ENCODE measurements at regions not wholly inside any gene's neighbourhood (a gene's known extent, or its start where the extent isn't known, plus 50 kb on each side); places are given as distances from the start of the nearest gene placed in this dataset.

DNA sequence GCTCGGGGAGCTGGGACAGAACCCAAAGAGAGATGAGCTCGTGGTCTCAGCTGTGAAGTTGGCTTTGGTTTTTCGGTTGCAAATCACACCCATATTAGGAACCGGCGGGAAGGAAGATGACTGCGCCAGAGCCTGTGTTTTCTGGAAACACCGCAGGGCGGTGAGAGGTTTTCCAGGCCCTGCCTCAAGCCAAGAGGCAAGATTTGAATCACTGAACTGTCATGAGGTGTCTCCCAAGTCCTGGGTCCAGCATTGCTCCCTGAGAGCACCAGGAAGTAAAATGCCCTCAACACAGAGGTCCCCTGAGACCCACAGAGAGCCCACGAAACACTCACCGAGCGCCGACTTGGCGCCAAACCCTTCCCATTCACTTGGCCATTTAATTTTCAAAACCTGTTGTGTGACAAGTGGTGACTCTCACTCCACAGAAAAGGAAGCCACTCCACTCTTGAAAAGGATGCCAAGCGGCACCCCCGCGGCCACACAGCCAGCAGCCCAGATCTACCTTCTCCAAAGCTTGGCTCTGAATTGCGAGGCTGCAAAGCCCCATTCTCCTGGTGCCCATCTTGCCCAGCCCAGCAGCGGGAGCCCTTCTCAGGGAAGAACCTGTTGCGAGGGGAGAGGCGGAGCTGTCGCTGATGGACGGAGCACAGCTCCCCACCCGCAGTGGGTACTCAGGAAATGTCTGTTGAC, 99.0 kb upstream of the RUNX3 start:
- POLR2A ChIA-PET: interaction anchor here (0.9 to 1.5 kb wide), 4 partner anchors 62 to 78 kb away, joined by 3 to 5 read pairs (median 4); no protein-coding TSS in a partner anchor
- no peak for DNase-seq (ENCODE audit: extremely low spot score)
- CTCF ChIA-PET: interaction anchor here (1.1 to 2.2 kb wide), 6 partner anchors 9 to 102 kb away, joined by 3 to 12 read pairs (median 3); no protein-coding TSS in a partner anchor
- TF ChIP-seq, protein P1, sequence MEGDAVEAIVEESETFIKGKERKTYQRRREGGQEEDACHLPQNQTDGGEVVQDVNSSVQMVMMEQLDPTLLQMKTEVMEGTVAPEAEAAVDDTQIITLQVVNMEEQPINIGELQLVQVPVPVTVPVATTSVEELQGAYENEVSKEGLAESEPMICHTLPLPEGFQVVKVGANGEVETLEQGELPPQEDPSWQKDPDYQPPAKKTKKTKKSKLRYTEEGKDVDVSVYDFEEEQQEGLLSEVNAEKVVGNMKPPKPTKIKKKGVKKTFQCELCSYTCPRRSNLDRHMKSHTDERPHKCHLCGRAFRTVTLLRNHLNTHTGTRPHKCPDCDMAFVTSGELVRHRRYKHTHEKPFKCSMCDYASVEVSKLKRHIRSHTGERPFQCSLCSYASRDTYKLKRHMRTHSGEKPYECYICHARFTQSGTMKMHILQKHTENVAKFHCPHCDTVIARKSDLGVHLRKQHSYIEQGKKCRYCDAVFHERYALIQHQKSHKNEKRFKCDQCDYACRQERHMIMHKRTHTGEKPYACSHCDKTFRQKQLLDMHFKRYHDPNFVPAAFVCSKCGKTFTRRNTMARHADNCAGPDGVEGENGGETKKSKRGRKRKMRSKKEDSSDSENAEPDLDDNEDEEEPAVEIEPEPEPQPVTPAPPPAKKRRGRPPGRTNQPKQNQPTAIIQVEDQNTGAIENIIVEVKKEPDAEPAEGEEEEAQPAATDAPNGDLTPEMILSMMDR (IDR thresholded peaks at IDR 0.05; ENCODE audit: control extremely low read depth, extremely low read depth, low read depth, missing control alignments): peak; percentile 9

DNA sequence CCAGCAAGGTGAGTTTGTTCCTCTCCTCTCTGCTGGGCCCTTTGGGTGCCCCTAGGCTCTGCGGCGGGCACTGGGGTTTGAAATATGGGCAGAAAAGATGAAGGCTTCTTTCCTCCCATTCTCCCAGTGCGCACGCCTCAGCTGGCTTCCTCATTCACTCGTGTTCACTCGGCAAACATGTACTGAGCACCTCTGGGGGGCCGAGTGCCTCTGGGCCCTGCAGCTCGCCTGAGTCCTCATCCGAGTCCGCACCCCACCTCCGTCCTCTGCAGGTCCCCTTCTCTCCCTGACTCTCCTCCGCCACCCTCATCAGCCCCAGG, 98.5 kb upstream of the RUNX3 start:
- TF ChIP-seq, protein P1 (IDR thresholded peaks at IDR 0.05; ENCODE audit: control extremely low read depth, extremely low read depth, low read depth, missing control alignments): no peak
- CTCF ChIA-PET: interaction anchor here (1.1 to 2.2 kb wide), 5 partner anchors 9 to 102 kb away, joined by 3 to 12 read pairs (median 3); no protein-coding TSS in a partner anchor
- POLR2A ChIA-PET: interaction anchor here (0.6 to 1.5 kb wide), 4 partner anchors 62 to 297 kb away, joined by 3 to 5 read pairs (median 4); no protein-coding TSS in a partner anchor
- DNase-seq (ENCODE audit: extremely low spot score): no peak

DNA sequence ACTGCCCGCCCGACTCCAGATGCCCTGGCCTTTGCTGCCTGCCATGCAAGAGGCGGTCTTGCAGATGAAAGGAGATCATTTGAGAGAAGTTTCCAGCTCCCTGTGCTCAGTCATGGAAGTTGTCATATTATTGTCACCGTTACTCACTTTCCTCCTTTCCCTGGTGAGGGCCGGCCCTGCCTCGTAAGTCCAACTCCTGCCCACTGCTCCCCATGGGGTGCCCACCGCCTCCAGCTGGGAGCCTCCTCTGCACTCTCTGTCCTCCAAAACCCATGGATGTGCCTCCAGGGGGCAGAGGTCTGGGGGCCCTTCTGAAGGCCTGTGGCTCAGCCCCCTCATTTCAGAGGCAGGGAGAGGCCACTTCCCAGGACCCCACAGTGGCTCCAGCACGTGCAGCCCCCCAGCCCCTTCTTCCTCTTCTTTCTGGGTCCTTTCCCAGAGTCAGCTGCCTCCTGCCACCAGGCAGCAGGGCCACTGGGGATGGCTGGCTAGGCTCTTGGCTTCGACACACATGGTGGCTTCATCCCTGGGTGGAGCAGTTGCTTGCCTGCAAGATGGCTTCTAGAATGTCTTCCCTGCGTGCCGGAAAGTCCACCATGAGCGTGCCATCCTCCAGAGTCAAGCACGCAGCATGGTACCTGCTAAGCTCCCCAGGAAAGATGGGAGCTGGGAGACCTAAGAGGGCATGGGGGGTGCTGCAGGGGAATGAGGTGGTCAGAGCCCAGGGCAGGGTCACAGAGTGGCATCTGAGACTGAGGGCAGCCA, 97.9 kb upstream of the RUNX3 start:
- TF ChIP-seq, protein P1 (IDR thresholded peaks at IDR 0.05; ENCODE audit: control extremely low read depth, extremely low read depth, low read depth, missing control alignments): no peak
- CTCF ChIA-PET: interaction anchor here (1.1 to 2.2 kb wide), 6 partner anchors 10 to 101 kb away, joined by 3 to 12 read pairs (median 4); no protein-coding TSS in a partner anchor

DNA sequence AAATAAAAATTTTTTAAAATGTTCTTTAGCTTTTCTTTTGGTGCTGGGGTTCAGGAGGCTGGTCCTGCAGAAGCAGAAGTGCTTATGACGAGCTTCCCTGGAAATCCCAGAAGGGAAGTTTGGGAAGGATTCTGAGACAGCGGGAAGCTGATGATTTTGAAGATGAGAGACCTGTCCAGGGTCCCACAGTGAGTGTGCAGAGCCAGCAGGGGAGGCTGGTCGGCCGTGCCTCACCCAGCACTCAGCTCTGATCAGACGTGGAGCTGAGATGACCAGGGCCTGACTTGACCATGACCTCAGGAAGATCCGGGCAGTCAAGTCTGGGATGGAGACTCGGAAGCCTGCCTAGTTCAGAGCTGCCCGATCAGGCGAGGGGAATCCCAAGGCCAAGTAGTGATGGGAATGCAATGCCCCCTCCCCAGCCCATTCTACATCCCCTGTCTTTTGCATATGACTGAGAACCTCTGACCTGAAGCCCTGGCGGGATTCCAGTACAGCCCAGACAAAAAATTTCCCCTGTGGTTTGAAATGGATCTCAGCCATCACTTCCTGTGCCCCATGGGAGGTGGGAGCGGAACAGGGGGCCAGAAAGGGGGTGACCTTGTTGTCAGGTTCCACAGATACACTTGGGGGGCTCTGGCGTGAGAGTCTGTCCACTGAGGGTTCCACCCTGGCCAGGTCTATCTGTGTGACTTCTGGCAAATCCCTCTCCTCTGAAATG, 96.8 kb upstream of the RUNX3 start:
- DNase-seq (ENCODE audit: extremely low spot score): no peak
- TF ChIP-seq, protein P1 (IDR thresholded peaks at IDR 0.05; ENCODE audit: control extremely low read depth, extremely low read depth, low read depth, missing control alignments): peak; percentile 26
- CTCF ChIA-PET: interaction anchor here (0.8 to 5.7 kb wide), 11 partner anchors 8 to 94 kb away, joined by 3 to 74 read pairs (median 5); no protein-coding TSS in a partner anchor
- POLR2A ChIA-PET: interaction anchor here (1.1 kb wide), 2 partner anchors 62 to 97 kb away, joined by 3 to 5 read pairs; partner anchors contain the start of gene RUNX3

More for the DNA sequence above, 97.9 kb upstream of the RUNX3 start:
- DNase-seq (ENCODE audit: extremely low spot score): no peak
- POLR2A ChIA-PET: interaction anchor here (0.6 to 1.5 kb wide), 4 partner anchors 61 to 296 kb away, joined by 3 to 5 read pairs (median 4); no protein-coding TSS in a partner anchor

DNA sequence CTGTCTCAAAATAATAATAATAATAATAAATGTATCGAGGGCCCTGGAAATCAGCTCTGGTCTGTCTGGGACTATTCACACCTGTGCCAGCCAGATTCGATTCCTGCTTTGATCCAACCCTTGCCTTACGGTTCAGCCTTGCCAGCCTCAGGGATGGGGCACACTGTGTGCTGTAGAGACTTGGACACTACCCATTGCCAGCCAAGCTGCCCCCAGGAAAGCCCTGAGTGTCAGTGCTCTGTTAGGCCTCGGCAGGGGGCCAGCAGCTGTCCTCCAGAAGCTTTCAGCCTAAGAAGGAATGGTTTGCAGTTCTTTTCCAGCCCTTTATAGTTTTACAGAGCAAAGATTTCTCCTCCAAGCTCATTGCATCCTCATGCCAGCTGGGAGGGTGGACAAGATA, 96.2 kb upstream of the RUNX3 start:
- CTCF ChIA-PET: interaction anchor here (0.8 to 5.7 kb wide), 11 partner anchors 8 to 94 kb away, joined by 3 to 74 read pairs (median 5); no protein-coding TSS in a partner anchor
- TF ChIP-seq, protein P1 (IDR thresholded peaks at IDR 0.05; ENCODE audit: control extremely low read depth, extremely low read depth, low read depth, missing control alignments): no peak
- POLR2A ChIA-PET: interaction anchor here (1.1 kb wide), 2 partner anchors 61 to 96 kb away, joined by 3 to 5 read pairs; partner anchors contain the start of gene RUNX3
- no peak for DNase-seq (ENCODE audit: extremely low spot score)
